GM23338 (cell line): ENCODE measurements at regions not wholly inside any gene's neighbourhood (a gene's known extent, or its start where the extent isn't known, plus 50 kb on each side); places are given as distances from the start of the nearest gene placed in this dataset.

ENCODE experiments used
- ATAC-seq: fragments of 200-7000 bp; cut with Tn5 transposase; 3 replicates; pipeline ENCODE4 v1.9.1; 2020
- DNase-seq: peaks from one replicate; pipeline ENCODE4 v3.0.0-alpha.2; 2015; ENCODE audit warnings: low spot score
- H2AFZ ChIP-seq: fragments of 200-600 bp; sonication (generic); 2 replicates; pipeline ENCODE4 v1.8.0; 2016; ENCODE audit warnings: antibody characterized with exemption, mild to moderate bottlenecking, moderate library complexity
- H3F3A ChIP-seq: fragments of 200-600 bp; sonication (generic); replicated peaks from 2 replicates; pipeline ENCODE4 v1.8.0; 2017; ENCODE audit warnings: antibody characterized with exemption, mixed run types, low read depth
- H3K27ac ChIP-seq: fragments of 200-600 bp; sonication (generic); 2 replicates; pipeline ENCODE4 v1.6.1; 2016; ENCODE audit warnings: low read depth
- H3K27me3 ChIP-seq: fragments of 200-600 bp; sonication (generic); 2 replicates; pipeline ENCODE4 v1.8.0; 2016; ENCODE audit warnings: mild to moderate bottlenecking, mixed run types, moderate library complexity; ENCODE audit not compliant: insufficient read depth
- H3K36me3 ChIP-seq: fragments of 200-600 bp; sonication (generic); 2 replicates; pipeline ENCODE4 v1.8.0; 2016; ENCODE audit warnings: mild to moderate bottlenecking; ENCODE audit not compliant: insufficient read depth
- H3K4me1 ChIP-seq: fragments of 200-600 bp; sonication (generic); 2 replicates; pipeline ENCODE4 v1.8.0; 2016; ENCODE audit warnings: mild to moderate bottlenecking, moderate library complexity; ENCODE audit not compliant: insufficient read depth
- H3K4me2 ChIP-seq: fragments of 200-600 bp; sonication (generic); 2 replicates; pipeline ENCODE4 v1.7.1; 2017; ENCODE audit warnings: mixed run types
- H3K4me3 ChIP-seq: fragments of 200-600 bp; sonication (generic); 2 replicates; pipeline ENCODE4 v1.6.1; 2016; ENCODE audit warnings: mixed run types
- H3K79me2 ChIP-seq: fragments of 200-600 bp; sonication (generic); replicated peaks from 2 replicates; pipeline ENCODE4 v1.8.0; 2017; ENCODE audit warnings: mild to moderate bottlenecking; ENCODE audit not compliant: insufficient read depth
- H3K9me2 ChIP-seq: fragments of 200-600 bp; sonication (generic); 2 replicates; pipeline ENCODE4 v1.8.0; 2017; ENCODE audit not compliant: insufficient read depth
- H4K20me1 ChIP-seq: fragments of 200-600 bp; sonication (generic); replicated peaks from 2 replicates; pipeline ENCODE4 v1.8.0; 2017; ENCODE audit warnings: mild to moderate bottlenecking; ENCODE audit not compliant: insufficient read depth
- H3K27ac Mint-ChIP-seq: 2 replicates; pipeline ENCODE4 v1.8.0; 2020; ENCODE audit warnings: inconsistent platforms, mild to moderate bottlenecking, moderate library complexity, mixed read lengths
- H3K27me3 Mint-ChIP-seq: 3 replicates; pipeline ENCODE4 v1.8.0; 2022; ENCODE audit warnings: low read depth, mild to moderate bottlenecking, moderate library complexity, mixed read lengths, inconsistent platforms; ENCODE audit not compliant: insufficient read depth, poor library complexity
- H3K36me3 Mint-ChIP-seq: 3 replicates; pipeline ENCODE4 v1.8.0; 2021; ENCODE audit warnings: low read depth, mild to moderate bottlenecking, inconsistent platforms, moderate library complexity, mixed read lengths
- H3K4me1 Mint-ChIP-seq: 3 replicates; pipeline ENCODE4 v1.8.0; 2020; ENCODE audit warnings: mild to moderate bottlenecking, inconsistent platforms, mixed read lengths
- H3K4me3 Mint-ChIP-seq: 3 replicates; pipeline ENCODE4 v1.8.0; 2021; ENCODE audit warnings: moderate library complexity, mild to moderate bottlenecking, inconsistent platforms, mixed read lengths
- H3K9me3 Mint-ChIP-seq: 3 replicates; pipeline ENCODE4 v1.8.0; 2020; ENCODE audit warnings: moderate library complexity, mild to moderate bottlenecking, inconsistent platforms, mixed read lengths
- CREB1 ChIP-seq: fragments of 250-450 bp; sonication (Bioruptor Pico); IDR thresholded peaks from 2 replicates; pipeline ENCODE4 v1.5.0; 2020; ENCODE audit warnings: low read depth, mild to moderate bottlenecking, moderate library complexity
- EZH2 ChIP-seq: fragments of 200-600 bp; sonication (generic); IDR thresholded peaks from one replicate; pipeline ENCODE4 v1.8.0; 2017; ENCODE audit warnings: antibody characterized with exemption, mild to moderate bottlenecking, low read depth; ENCODE audit not compliant: unreplicated experiment
- EZH2phosphoT487 ChIP-seq: fragments of 200-600 bp; sonication (generic); IDR thresholded peaks from one replicate; pipeline ENCODE4 v1.8.1; 2018; ENCODE audit warnings: antibody characterized with exemption; ENCODE audit not compliant: unreplicated experiment
- JUNB ChIP-seq: IDR thresholded peaks from one replicate; pipeline ENCODE4 v1.6.1; 2016; ENCODE audit warnings: antibody characterized with exemption; ENCODE audit not compliant: unreplicated experiment
- NANOG ChIP-seq: IDR thresholded peaks from 2 replicates; pipeline ENCODE4 v1.6.1; 2016; ENCODE audit warnings: antibody characterized with exemption, borderline replicate concordance
- POLR2AphosphoS5 ChIP-seq: IDR thresholded peaks from 2 replicates; pipeline ENCODE4 v1.6.1; 2016; ENCODE audit warnings: antibody characterized with exemption, low read depth
- REST ChIP-seq: IDR thresholded peaks from one replicate; pipeline ENCODE4 v1.6.1; 2018; ENCODE audit warnings: antibody characterized with exemption; ENCODE audit not compliant: unreplicated experiment
- STAT1 ChIP-seq: IDR thresholded peaks from one replicate; pipeline ENCODE4 v1.6.1; 2016; ENCODE audit warnings: antibody characterized with exemption; ENCODE audit not compliant: unreplicated experiment
- ZNF114 ChIP-seq: fragments of 250-450 bp; sonication (Bioruptor Pico); IDR thresholded peaks from 2 replicates; pipeline ENCODE4 v1.5.0; 2020; ENCODE audit warnings: mild to moderate bottlenecking, moderate library complexity
- ZNF331 ChIP-seq: fragments of 250-450 bp; sonication (Bioruptor Pico); IDR thresholded peaks from 2 replicates; pipeline ENCODE4 v1.5.0; 2020; ENCODE audit warnings: low read depth, mild to moderate bottlenecking, moderate library complexity
- ZNF462 ChIP-seq: fragments of 250-450 bp; sonication (Bioruptor Pico); IDR thresholded peaks from 2 replicates; pipeline ENCODE4 v1.5.0; 2020; ENCODE audit warnings: mild to moderate bottlenecking, moderate library complexity
- TF ChIP-seq, protein P1 (sequence below): IDR thresholded peaks from 2 replicates; pipeline ENCODE4 v1.6.1; 2016; ENCODE audit warnings: antibody characterized with exemption
- TF ChIP-seq, protein P2 (sequence below), 2 experiments: fragments of 200-600 bp in 1 of 2; sonication (generic) in 1 of 2; conservative IDR thresholded peaks; 2 replicates each; pipeline versions ENCODE4 v1.5.1 to v1.6.1; 2016 to 2017; ENCODE audit warnings: antibody characterized with exemption in 2 of 2, low read depth in 2 of 2, mild to moderate bottlenecking in 2 of 2, moderate library complexity in 1 of 2

DNA sequence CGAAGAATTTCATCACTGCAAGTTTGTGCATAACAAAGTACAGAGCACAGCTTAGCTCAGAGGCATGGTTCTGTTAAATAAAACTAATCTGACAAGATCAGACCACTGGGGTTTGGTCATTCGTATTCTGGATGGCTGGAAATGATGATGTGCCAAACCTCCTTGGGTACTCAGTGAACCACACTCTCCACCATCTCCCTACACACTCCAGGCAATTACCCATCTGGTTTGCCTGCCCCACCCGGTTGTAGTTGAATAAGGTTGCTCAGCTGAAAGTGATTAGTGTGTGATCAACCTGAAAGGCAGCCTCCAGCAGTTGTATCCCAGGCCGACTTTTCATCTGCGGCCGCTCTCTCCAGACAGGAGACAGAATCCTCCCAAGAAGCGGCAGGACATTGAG is 371.4 kb downstream of the TLE1 start:
- no peak for DNase-seq
- no peak overlapping the region for H3K27ac ChIP-seq

More for the DNA sequence above, 371.4 kb downstream of the TLE1 start:
- Histone ChIP-seq H3K79me2 (no peaks in the 10 kb centered on the region), H3F3A (no peaks in the 10 kb centered on the region), H2AFZ (0 out of 2 replicates have a peak overlapping the region, but pooled peaks have one; percentile 14), H3K4me3 (no peak overlapping the region), H3K27me3 (no peaks in the 10 kb centered on the region), H3K36me3 (no peaks in the 10 kb centered on the region), H4K20me1 (no peaks in the 10 kb centered on the region), H3K9me2 (peaks cover 8% of the 10 kb centered on the region; the same call in 1 of the 2 replicates), H3K4me2 (no peak overlapping the region), H3K4me1 (no peaks in the 10 kb centered on the region)
- TF ChIP-seq, protein P1, sequence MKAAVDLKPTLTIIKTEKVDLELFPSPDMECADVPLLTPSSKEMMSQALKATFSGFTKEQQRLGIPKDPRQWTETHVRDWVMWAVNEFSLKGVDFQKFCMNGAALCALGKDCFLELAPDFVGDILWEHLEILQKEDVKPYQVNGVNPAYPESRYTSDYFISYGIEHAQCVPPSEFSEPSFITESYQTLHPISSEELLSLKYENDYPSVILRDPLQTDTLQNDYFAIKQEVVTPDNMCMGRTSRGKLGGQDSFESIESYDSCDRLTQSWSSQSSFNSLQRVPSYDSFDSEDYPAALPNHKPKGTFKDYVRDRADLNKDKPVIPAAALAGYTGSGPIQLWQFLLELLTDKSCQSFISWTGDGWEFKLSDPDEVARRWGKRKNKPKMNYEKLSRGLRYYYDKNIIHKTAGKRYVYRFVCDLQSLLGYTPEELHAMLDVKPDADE: no peak
- no peak for TF ChIP-seq JUNB
- TF ChIP-seq STAT1: no peak
- TF ChIP-seq ZNF462 (CRISPR knock-in tag): no peak
- TF ChIP-seq, protein P2, sequence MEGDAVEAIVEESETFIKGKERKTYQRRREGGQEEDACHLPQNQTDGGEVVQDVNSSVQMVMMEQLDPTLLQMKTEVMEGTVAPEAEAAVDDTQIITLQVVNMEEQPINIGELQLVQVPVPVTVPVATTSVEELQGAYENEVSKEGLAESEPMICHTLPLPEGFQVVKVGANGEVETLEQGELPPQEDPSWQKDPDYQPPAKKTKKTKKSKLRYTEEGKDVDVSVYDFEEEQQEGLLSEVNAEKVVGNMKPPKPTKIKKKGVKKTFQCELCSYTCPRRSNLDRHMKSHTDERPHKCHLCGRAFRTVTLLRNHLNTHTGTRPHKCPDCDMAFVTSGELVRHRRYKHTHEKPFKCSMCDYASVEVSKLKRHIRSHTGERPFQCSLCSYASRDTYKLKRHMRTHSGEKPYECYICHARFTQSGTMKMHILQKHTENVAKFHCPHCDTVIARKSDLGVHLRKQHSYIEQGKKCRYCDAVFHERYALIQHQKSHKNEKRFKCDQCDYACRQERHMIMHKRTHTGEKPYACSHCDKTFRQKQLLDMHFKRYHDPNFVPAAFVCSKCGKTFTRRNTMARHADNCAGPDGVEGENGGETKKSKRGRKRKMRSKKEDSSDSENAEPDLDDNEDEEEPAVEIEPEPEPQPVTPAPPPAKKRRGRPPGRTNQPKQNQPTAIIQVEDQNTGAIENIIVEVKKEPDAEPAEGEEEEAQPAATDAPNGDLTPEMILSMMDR (conservative IDR thresholded peaks at IDR 0.05; ENCODE audit: low read depth in 2 of 2): no peak
- no peak for TF ChIP-seq CREB1 (CRISPR knock-in tag)
- TF ChIP-seq NANOG: no peak
- TF ChIP-seq EZH2: no peak
- TF ChIP-seq ZNF331 (CRISPR knock-in tag): no peak
- TF ChIP-seq EZH2phosphoT487: no peak
- no peak for TF ChIP-seq ZNF114
- TF ChIP-seq REST: no peak
- no peak for TF ChIP-seq POLR2AphosphoS5
- Mint-ChIP-seq H3K4me3 (no peak overlapping the region), H3K27ac (no peak overlapping the region), H3K27me3 (no peaks in the 10 kb centered on the region), H3K4me1 (no peaks in the 10 kb centered on the region), H3K36me3 (peaks cover 20% of the 10 kb centered on the region), H3K9me3 (peaks cover 26% of the 10 kb centered on the region)
- no peak for ATAC-seq
